HG02759 (cell line): ENCODE measurements at regions not wholly inside any gene's neighbourhood (a gene's known extent, or its start where the extent isn't known, plus 50 kb on each side); places are given as distances from the start of the nearest gene placed in this dataset.
"Not testable (repeated sequence)": the region's sequence is repeated elsewhere in the genome, so short reads cannot be mapped to it uniquely, and the experiment has no call there.

Experiments used
- ATAC-seq: cut with Tn5 transposase; IDR thresholded peaks from one replicate; pipeline ENCODE4 v1.9.1; 2021; ENCODE audit warnings: mild to moderate bottlenecking, moderate library complexity; ENCODE audit not compliant: unreplicated experiment

GRCh38 chr2:41241325-41242000, 789.6 kb upstream of the SLC8A1 start:
- no peak for ATAC-seq

GRCh38 chr2:41242001-41242331, 790.1 kb upstream of the SLC8A1 start:
- ATAC-seq, result no peak

GRCh38 chr2:41267929-41268659, 779.7 kb upstream of the PKDCC start:
- no peak for ATAC-seq

GRCh38 chr2:41283079-41283775, 764.6 kb upstream of the PKDCC start:
- no peak for ATAC-seq

GRCh38 chr2:41293491-41293890, 754.3 kb upstream of the PKDCC start:
- no peak for ATAC-seq

GRCh38 chr2:41294331-41294730, 753.5 kb upstream of the PKDCC start:
- ATAC-seq, result no peak

- ATAC-seq, result no peak
Measured at GRCh38 chr2:41313082-41313481, 734.7 kb upstream of the PKDCC start.

GRCh38 chr2:41314511-41315070, 733.2 kb upstream of the PKDCC start:
- ATAC-seq, result no peak

GRCh38 chr2:41319437-41319836, 728.4 kb upstream of the PKDCC start:
- no peak for ATAC-seq

GRCh38 chr2:41320491-41320890, 727.3 kb upstream of the PKDCC start:
- ATAC-seq, result no peak

GRCh38 chr2:41321351-41321750, 726.5 kb upstream of the PKDCC start:
- no peak for ATAC-seq

GRCh38 chr2:41326851-41327250, 721.0 kb upstream of the PKDCC start:
- ATAC-seq, result no peak

GRCh38 chr2:41329040-41329439, 718.8 kb upstream of the PKDCC start:
- no peak for ATAC-seq

GRCh38 chr2:41334159-41334558, 713.7 kb upstream of the PKDCC start:
- no peak for ATAC-seq

- ATAC-seq, result not testable (repeated sequence)
Measured at GRCh38 chr2:41335573-41335972, 712.2 kb upstream of the PKDCC start.

- ATAC-seq, result no peak
Measured at GRCh38 chr2:41337956-41338355, 709.9 kb upstream of the PKDCC start.

GRCh38 chr2:41344529-41344928, 703.3 kb upstream of the PKDCC start:
- ATAC-seq, result no peak

- no peak for ATAC-seq
Measured at GRCh38 chr2:41353060-41353459, 694.8 kb upstream of the PKDCC start.

- no peak for ATAC-seq
Measured at GRCh38 chr2:41355794-41356193, 692.0 kb upstream of the PKDCC start.

- no peak for ATAC-seq
Measured at GRCh38 chr2:41364842-41365241, 683.0 kb upstream of the PKDCC start.

GRCh38 chr2:41375901-41376300, 671.9 kb upstream of the PKDCC start:
- no peak for ATAC-seq

GRCh38 chr2:41377837-41378236, 670.0 kb upstream of the PKDCC start:
- no peak for ATAC-seq
